ENCODE measurements at regions not wholly inside any gene's neighbourhood (a gene's known extent, or its start where the extent isn't known, plus 50 kb on each side); places are given as distances from the start of the nearest gene placed in this dataset.

GRCh38 chr5:136458481-136458880 is 93.1 kb upstream of the TRPC7 start:
- no peak overlapping the region for H2BK20ac ChIP-seq (ENCODE audit: low read length)
- H2AK5ac ChIP-seq (ENCODE audit: low read depth, low read length): no peak overlapping the region
- CTCF ChIA-PET (ENCODE audit: partially characterized antibody): interaction anchor here (1.1 to 1.3 kb wide), 3 partner anchors 12 to 13 kb away, joined by 3 to 7 read pairs (median 5); no protein-coding TSS in a partner anchor
- no peak overlapping the region for H2BK12ac ChIP-seq (ENCODE audit: low read depth, low read length)
- H2BK120ac ChIP-seq (replicated peaks; ENCODE audit: low read depth, low read length): no peak overlapping the region
- TF ChIP-seq RXRA (IDR thresholded peaks at IDR 0.05; ENCODE audit: insufficient read depth, low read depth, low read length) (no peak), RBBP5 (IDR thresholded peaks at IDR 0.05; ENCODE audit: borderline replicate concordance, low read depth, low read length) (no peak), SRF (IDR thresholded peaks at IDR 0.05; ENCODE audit: low read depth, low read length) (no peak), YY1 (IDR thresholded peaks at IDR 0.05; ENCODE audit: low read depth, low read length) (no peak), TCF12 (IDR thresholded peaks at IDR 0.05; ENCODE audit: low read depth, low read length) (no peak), KDM5A (IDR thresholded peaks at IDR 0.05; ENCODE audit: low read length) (no peak)
- H3K14ac ChIP-seq (ENCODE audit: insufficient read length): peak overlapping the region; percentile 57
- H3K4me3 ChIP-seq (ENCODE audit: extremely low read depth in 1 of 4, insufficient read depth in 2 of 4, low read depth in 3 of 4, low read length in 4 of 4): no peak overlapping the region
- no peak overlapping the region for H3K56ac ChIP-seq (replicated peaks; ENCODE audit: insufficient read length, low read depth, low read length)
- no peak overlapping the region for H2AFZ ChIP-seq (ENCODE audit: low read length)
- no peak overlapping the region for H3K4me2 ChIP-seq (ENCODE audit: insufficient read depth in 1 of 2, low read depth in 2 of 2, low read length in 2 of 2)
- H2BK15ac ChIP-seq (ENCODE audit: low read length): no peak overlapping the region
- H3K18ac ChIP-seq (ENCODE audit: extremely low read depth, low read length): no peak overlapping the region
- H4K20me1 ChIP-seq (replicated peaks in 1 of 2; ENCODE audit: control insufficient read depth in 1 of 2, insufficient read depth in 2 of 2, low read length in 2 of 2): no peaks in the 10 kb centered on the region
- no peak overlapping the region for H3K4ac ChIP-seq (replicated peaks; ENCODE audit: insufficient read length, low read depth, low read length)
- no peaks in the 10 kb centered on the region for H3K79me2 ChIP-seq (ENCODE audit: control insufficient read depth in 1 of 2, insufficient read depth in 2 of 2, low read length in 2 of 2)
- H3K9me3 ChIP-seq (ENCODE audit: insufficient read depth in 2 of 2, low read depth in 1 of 2, low read length in 1 of 2): no peaks in the 10 kb centered on the region
- no peaks in the 10 kb centered on the region for H3K23me2 ChIP-seq (ENCODE audit: low read depth, low read length)
- no peak overlapping the region for H2BK5ac ChIP-seq (ENCODE audit: low read depth, low read length)
- POLR2A ChIA-PET (ENCODE audit: partially characterized antibody): no interaction called here
- H3K23ac ChIP-seq (ENCODE audit: insufficient read length): no peak overlapping the region
- DNase-seq (ENCODE audit: low read depth in 1 of 2, low spot score in 2 of 2) (no peak), FAIRE-seq (no peak)
- 87% methylated on average over 1 of the region's 1 CpG; no CpG with 5 or more reads in 1 of the 2 experiments for WGBS, 2 experiments (ENCODE audit: extremely low coverage in 1 of 2, insufficient coverage in 1 of 2, insufficient read length in 1 of 2, insufficient replicate concordance in 2 of 2, low coverage in 1 of 2, low lambda C conversion rate in 2 of 2, missing lambda C conversion rate in 1 of 2)
- no peak overlapping the region for H3K9ac ChIP-seq (replicated peaks in 1 of 4; ENCODE audit: extremely low read depth in 1 of 4, low read depth in 3 of 4, low read length in 3 of 4)
- no peaks in the 10 kb centered on the region for H3K4me1 ChIP-seq (replicated peaks in 1 of 4; ENCODE audit: control insufficient read depth in 3 of 4, insufficient read depth in 4 of 4, low read length in 3 of 4)
- H4K5ac ChIP-seq (ENCODE audit: insufficient read length, low read depth, low read length): no peak overlapping the region
- H3K27me3 ChIP-seq (replicated peaks in 1 of 4; ENCODE audit: control insufficient read depth in 3 of 4, extremely low read depth in 1 of 4, insufficient read depth in 3 of 4, low read length in 3 of 4): no peaks in the 10 kb centered on the region
- no peak overlapping the region for H3K27ac ChIP-seq (ENCODE audit: low read depth, low read length)
- H4K91ac ChIP-seq (replicated peaks; ENCODE audit: insufficient read length, low read length): no peak overlapping the region
- H3K79me1 ChIP-seq (ENCODE audit: low read depth, low read length): no peaks in the 10 kb centered on the region
- no peaks in the 10 kb centered on the region for H3K36me3 ChIP-seq (ENCODE audit: control insufficient read depth in 2 of 4, insufficient read depth in 4 of 4, low read length in 3 of 4)
- no peak overlapping the region for H4K8ac ChIP-seq (ENCODE audit: extremely low read depth, insufficient read depth, low read length)

Data from H1 (cell line).